ENCODE measurements at regions not wholly inside any gene's neighbourhood (a gene's known extent, or its start where the extent isn't known, plus 50 kb on each side); places are given as distances from the start of the nearest gene placed in this dataset.

- no peak for TF ChIP-seq E2F1 (CRISPR knock-in tag; IDR thresholded peaks at IDR 0.05)
- no peak for TF ChIP-seq ZNF232 (CRISPR knock-in tag; IDR thresholded peaks at IDR 0.05)
Measured at GRCh38 chr1:68705466-68705865, 208.6 kb upstream of the DEPDC1 start (continued).

GRCh38 chr1:68706639-68707317 lies 209.9 kb upstream of the DEPDC1 start:
- Mint-ChIP-seq H3K27ac (no peak overlapping the region), H3K4me1 (no peaks in the 10 kb centered on the region), H3K36me3 (peaks cover 17% of the 10 kb centered on the region), H3K27me3 (ENCODE audit: low read depth) (no peaks in the 10 kb centered on the region), H3K4me3 (no peak overlapping the region), H3K9me3 (peaks cover 29% of the 10 kb centered on the region)
- DNase-seq (ENCODE audit: low spot score) (no peak), ATAC-seq (no peak)
- ChIA-PET CTCF (no interaction called here), POLR2A (no interaction called here)
- TF ChIP-seq ATF2 (CRISPR knock-in tag; IDR thresholded peaks at IDR 0.05; ENCODE audit: borderline replicate concordance, low read depth) (no peak), ZNF263 (CRISPR knock-in tag; IDR thresholded peaks at IDR 0.05; ENCODE audit: low read depth) (no peak), MLX (CRISPR knock-in tag; IDR thresholded peaks at IDR 0.05) (no peak), AFF4 (CRISPR knock-in tag; IDR thresholded peaks at IDR 0.05; ENCODE audit: borderline replicate concordance) (no peak), GRHL2 (CRISPR knock-in tag; IDR thresholded peaks at IDR 0.05; ENCODE audit: insufficient replicate concordance, severe bottlenecking) (no peak), ZNF532 (CRISPR knock-in tag; IDR thresholded peaks at IDR 0.05; ENCODE audit: borderline replicate concordance) (no peak), CBFB (CRISPR knock-in tag; IDR thresholded peaks at IDR 0.05; ENCODE audit: low read depth) (no peak), NR1H2 (CRISPR knock-in tag; IDR thresholded peaks at IDR 0.05) (no peak), E2F5 (CRISPR knock-in tag; IDR thresholded peaks at IDR 0.05) (no peak), ZNF121 (CRISPR knock-in tag; IDR thresholded peaks at IDR 0.05) (no peak), MXD4 (CRISPR knock-in tag; IDR thresholded peaks at IDR 0.05; ENCODE audit: borderline replicate concordance) (no peak), ZNF317 (CRISPR knock-in tag; IDR thresholded peaks at IDR 0.05; ENCODE audit: borderline replicate concordance, low read depth) (no peak), TEAD4 (CRISPR knock-in tag; IDR thresholded peaks at IDR 0.05) (no peak), ATF6 (CRISPR knock-in tag; IDR thresholded peaks at IDR 0.05) (no peak), ELF4 (CRISPR knock-in tag; IDR thresholded peaks at IDR 0.05; ENCODE audit: low read depth) (no peak), MAX (CRISPR knock-in tag; IDR thresholded peaks at IDR 0.05) (no peak), FOXJ3 (CRISPR knock-in tag; IDR thresholded peaks at IDR 0.05; ENCODE audit: borderline replicate concordance) (no peak)

Measured in WTC11 (cell line).